Upper lobe of left lung (tissue), 4 donors: ENCODE measurements at regions not wholly inside any gene's neighbourhood (a gene's known extent, or its start where the extent isn't known, plus 50 kb on each side); places are given as distances from the start of the nearest gene placed in this dataset.
"Not testable (repeated sequence)": the region's sequence is repeated elsewhere in the genome, so short reads cannot be mapped to it uniquely, and the experiment has no call there.

ENCODE experiments used
- CTCF ChIP-seq, 6 experiments: fragments of 450-650 bp in 4 of 6; fragments of 200-600 bp in 2 of 6; sonication (generic) in 2 of 6; IDR thresholded peaks; one replicate each; pipeline ENCODE4 v1.5.1; 2016 to 2019; ENCODE audit warnings: antibody characterized with exemption in 6 of 6
- EP300 ChIP-seq, 4 donors: sonication (generic); formaldehyde crosslinking; IDR thresholded peaks; one replicate each; pipeline ENCODE4 v1.5.1; 2017; ENCODE audit warnings: antibody characterized with exemption in 4 of 4, control low read depth in 2 of 4
- POLR2A ChIP-seq, 4 donors: fragments of 450-650 bp; IDR thresholded peaks; one replicate each; pipeline ENCODE4 v1.5.1; 2016 to 2017; ENCODE audit warnings: antibody characterized with exemption in 4 of 4, mild to moderate bottlenecking in 2 of 4
- POLR2AphosphoS5 ChIP-seq, 2 donors: sonication (generic); formaldehyde crosslinking; IDR thresholded peaks; one replicate each; pipeline ENCODE4 v1.5.1; 2017; ENCODE audit warnings: antibody characterized with exemption in 2 of 2

DNA sequence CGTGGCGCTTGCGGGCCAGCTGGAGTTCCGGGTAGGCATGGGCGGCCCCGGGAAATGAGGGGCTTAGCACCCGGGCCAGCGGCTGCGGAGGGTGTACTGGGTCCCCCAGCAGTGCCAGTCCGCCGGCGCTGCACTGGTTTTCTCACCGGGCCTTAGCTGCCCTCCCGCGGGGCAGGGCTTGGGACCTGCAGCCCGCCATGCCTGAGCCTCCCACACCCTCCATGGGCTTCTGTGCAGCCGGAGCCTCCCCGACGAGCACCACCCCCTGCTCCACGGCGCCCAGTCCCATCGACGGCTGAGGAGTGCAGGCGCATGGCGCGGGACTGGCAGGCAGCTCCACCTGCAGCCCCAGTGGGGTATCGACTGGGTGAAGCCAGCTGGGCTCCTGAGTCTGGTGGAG is 852.6 kb upstream of the MIR17HG start:
- not testable (repeated sequence) for TF ChIP-seq EP300, CTCF, POLR2AphosphoS5, POLR2A (IDR thresholded peaks at IDR 0.05)
